ENCODE measurements at regions not wholly inside any gene's neighbourhood (a gene's known extent, or its start where the extent isn't known, plus 50 kb on each side); places are given as distances from the start of the nearest gene placed in this dataset.

DNA sequence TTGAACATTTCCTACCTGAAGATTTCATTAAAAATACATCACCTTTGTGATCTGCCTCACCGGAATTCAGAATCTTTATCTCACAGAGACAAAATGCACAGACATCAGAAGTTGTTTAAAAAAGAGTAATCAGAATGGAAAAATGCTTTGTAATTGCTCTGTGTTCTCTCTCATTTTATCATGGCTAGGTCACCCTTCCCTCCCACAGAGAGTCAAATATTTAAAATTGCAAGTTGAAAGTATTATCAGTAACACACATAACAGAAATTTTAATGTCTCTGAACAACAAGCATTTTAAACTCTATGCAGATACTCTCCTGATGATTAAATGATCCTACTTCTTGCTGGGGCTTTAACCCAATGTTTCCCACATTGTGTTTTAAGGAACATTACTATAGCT, 362.0 kb downstream of the CBLL2 start:
- TF ChIP-seq TBL1XR1 (IDR thresholded peaks at IDR 0.05; ENCODE audit: low read length in 2 of 2) (no peak), KLF13 (tag; IDR thresholded peaks at IDR 0.05; ENCODE audit: borderline replicate concordance, low read depth) (no peak), FOXM1 (IDR thresholded peaks at IDR 0.05; ENCODE audit: low read depth) (no peak), FOXM1 (CRISPR knock-in tag; IDR thresholded peaks at IDR 0.05; ENCODE audit: low read depth) (no peak), RFX1 (IDR thresholded peaks at IDR 0.05) (no peak), SMC3 (conservative IDR thresholded peaks at IDR 0.05; ENCODE audit: insufficient read depth, low read depth, low read length) (no peak), EZH2 (IDR thresholded peaks at IDR 0.05; ENCODE audit: borderline replicate concordance, low read depth, low read length) (no peak), MTA3 (IDR thresholded peaks at IDR 0.05; ENCODE audit: borderline replicate concordance) (no peak)
- TF ChIP-seq, protein P1, sequence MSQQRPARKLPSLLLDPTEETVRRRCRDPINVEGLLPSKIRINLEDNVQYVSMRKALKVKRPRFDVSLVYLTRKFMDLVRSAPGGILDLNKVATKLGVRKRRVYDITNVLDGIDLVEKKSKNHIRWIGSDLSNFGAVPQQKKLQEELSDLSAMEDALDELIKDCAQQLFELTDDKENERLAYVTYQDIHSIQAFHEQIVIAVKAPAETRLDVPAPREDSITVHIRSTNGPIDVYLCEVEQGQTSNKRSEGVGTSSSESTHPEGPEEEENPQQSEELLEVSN (IDR thresholded peaks at IDR 0.05; ENCODE audit: borderline replicate concordance in 1 of 2, extremely low read depth in 1 of 2, insufficient read depth in 1 of 2, insufficient read length in 1 of 2, low read depth in 1 of 2, low read length in 1 of 2, poor library complexity in 1 of 2, severe bottlenecking in 1 of 2), result no peak
